ENCODE measurements at regions not wholly inside any gene's neighbourhood (a gene's known extent, or its start where the extent isn't known, plus 50 kb on each side); places are given as distances from the start of the nearest gene placed in this dataset.

- TF ChIP-seq EZH2 (IDR thresholded peaks at IDR 0.05; ENCODE audit: borderline replicate concordance, low read depth, low read length, poor library complexity, severe bottlenecking) (no peak), CTCF (conservative IDR thresholded peaks at IDR 0.05; ENCODE audit: low read depth, low read length) (no peak)
Observed at GRCh38 chr10:57891201-57892006, 376.3 kb downstream of the IPMK start.
